Ascending aorta (tissue), 2 donors: ENCODE measurements at regions not wholly inside any gene's neighbourhood (a gene's known extent, or its start where the extent isn't known, plus 50 kb on each side); places are given as distances from the start of the nearest gene placed in this dataset.

Source experiments
- DNase-seq, 2 donors: peaks; one replicate each; pipeline ENCODE4 v3.0.0-alpha.2; 2019; ENCODE audit warnings: low spot score in 2 of 2
- H3K27ac ChIP-seq, 2 donors: fragments of 200-600 bp; sonication (generic); one replicate each; pipeline ENCODE4 v1.5.1; 2016 to 2017; ENCODE audit warnings: mild to moderate bottlenecking in 1 of 2
- H3K27me3 ChIP-seq: fragments of 200-600 bp; sonication (generic); one replicate; pipeline ENCODE4 v1.5.1; 2017
- H3K36me3 ChIP-seq, 2 donors: fragments of 200-600 bp; sonication (generic); one replicate each; pipeline ENCODE4 v1.5.1; 2016
- H3K4me1 ChIP-seq, 2 donors: fragments of 200-600 bp; sonication (generic); one replicate each; pipeline ENCODE4 v1.5.1; 2016 to 2017; ENCODE audit warnings: mild to moderate bottlenecking in 1 of 2
- H3K4me3 ChIP-seq, 2 donors: fragments of 200-600 bp; sonication (generic); one replicate each; pipeline ENCODE4 v1.5.1; 2016 to 2017; ENCODE audit warnings: mild to moderate bottlenecking in 1 of 2
- H3K9me3 ChIP-seq, 2 donors: fragments of 200-600 bp; sonication (generic); one replicate each; pipeline ENCODE4 v1.5.1; 2016
- intact Hi-C: fragments of 100-400 bp; cut with DNase I; formaldehyde crosslinking; loops from one replicate; pipeline ENCODE4 v1.15.1; 2023
- TF ChIP-seq, protein P1 (sequence below), 3 experiments: fragments of 200-600 bp in 2 of 3; fragments of 450-650 bp in 1 of 3; sonication (generic) in 2 of 3; IDR thresholded peaks; one replicate each; pipeline ENCODE4 v1.5.1; 2016 to 2019; ENCODE audit warnings: antibody characterized with exemption in 3 of 3, mild to moderate bottlenecking in 1 of 3, moderate library complexity in 1 of 3

- no peak overlapping the region for H3K27ac ChIP-seq
- TF ChIP-seq, protein P1, sequence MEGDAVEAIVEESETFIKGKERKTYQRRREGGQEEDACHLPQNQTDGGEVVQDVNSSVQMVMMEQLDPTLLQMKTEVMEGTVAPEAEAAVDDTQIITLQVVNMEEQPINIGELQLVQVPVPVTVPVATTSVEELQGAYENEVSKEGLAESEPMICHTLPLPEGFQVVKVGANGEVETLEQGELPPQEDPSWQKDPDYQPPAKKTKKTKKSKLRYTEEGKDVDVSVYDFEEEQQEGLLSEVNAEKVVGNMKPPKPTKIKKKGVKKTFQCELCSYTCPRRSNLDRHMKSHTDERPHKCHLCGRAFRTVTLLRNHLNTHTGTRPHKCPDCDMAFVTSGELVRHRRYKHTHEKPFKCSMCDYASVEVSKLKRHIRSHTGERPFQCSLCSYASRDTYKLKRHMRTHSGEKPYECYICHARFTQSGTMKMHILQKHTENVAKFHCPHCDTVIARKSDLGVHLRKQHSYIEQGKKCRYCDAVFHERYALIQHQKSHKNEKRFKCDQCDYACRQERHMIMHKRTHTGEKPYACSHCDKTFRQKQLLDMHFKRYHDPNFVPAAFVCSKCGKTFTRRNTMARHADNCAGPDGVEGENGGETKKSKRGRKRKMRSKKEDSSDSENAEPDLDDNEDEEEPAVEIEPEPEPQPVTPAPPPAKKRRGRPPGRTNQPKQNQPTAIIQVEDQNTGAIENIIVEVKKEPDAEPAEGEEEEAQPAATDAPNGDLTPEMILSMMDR (IDR thresholded peaks at IDR 0.05), result no peak
- no peaks in the 10 kb centered on the region for H3K36me3 ChIP-seq
- DNase-seq, result no peak
- no peaks in the 10 kb centered on the region for H3K4me1 ChIP-seq
- no peaks in the 10 kb centered on the region for H3K27me3 ChIP-seq
- intact Hi-C loops, result no loop called here
- H3K4me3 ChIP-seq, result no peak overlapping the region
- no peaks in the 10 kb centered on the region for H3K9me3 ChIP-seq
These were observed 206.2 kb upstream of the SGCD start for GRCh38 chr5:156120777-156121176.

GRCh38 chr5:156121234-156121633 lies 205.7 kb upstream of the SGCD start:
- Histone ChIP-seq H3K4me1 (no peaks in the 10 kb centered on the region), H3K9me3 (no peaks in the 10 kb centered on the region), H3K36me3 (no peaks in the 10 kb centered on the region), H3K27me3 (no peaks in the 10 kb centered on the region), H3K4me3 (no peak overlapping the region), H3K27ac (no peak overlapping the region)
- DNase-seq, result no peak
- intact Hi-C loops, result no loop called here
- TF ChIP-seq, protein P1 (IDR thresholded peaks at IDR 0.05), result no peak

DNA sequence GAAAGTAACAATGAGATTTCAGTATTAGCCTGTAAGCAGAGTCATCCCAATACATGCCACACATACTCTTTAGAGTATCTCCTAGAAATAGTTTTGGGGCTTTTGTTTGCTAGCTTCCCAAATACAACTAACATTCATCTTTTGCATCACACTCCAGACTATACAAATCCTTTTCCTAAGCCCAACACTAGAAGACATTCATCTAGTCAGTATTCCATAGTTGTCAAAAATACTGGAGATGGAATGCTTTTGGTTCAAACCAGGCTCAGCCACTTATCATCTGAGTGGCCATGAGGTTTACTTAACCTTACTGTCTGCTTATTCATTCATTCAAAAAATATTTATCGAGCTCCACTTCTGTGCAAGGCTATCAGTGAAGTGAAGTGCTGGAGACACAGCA lies 205.1 kb upstream of the SGCD start:
- Histone ChIP-seq H3K9me3 (no peaks in the 10 kb centered on the region), H3K27me3 (no peaks in the 10 kb centered on the region), H3K27ac (no peak overlapping the region), H3K4me1 (no peaks in the 10 kb centered on the region), H3K36me3 (no peaks in the 10 kb centered on the region), H3K4me3 (no peak overlapping the region)
- intact Hi-C loops, result no loop called here
- DNase-seq, result no peak
- TF ChIP-seq, protein P1 (IDR thresholded peaks at IDR 0.05), result no peak

- no peak for DNase-seq
- H3K4me1 ChIP-seq, result no peaks in the 10 kb centered on the region
- H3K27me3 ChIP-seq, result no peaks in the 10 kb centered on the region
- H3K27ac ChIP-seq, result no peak overlapping the region
- H3K4me3 ChIP-seq, result no peak overlapping the region
- TF ChIP-seq, protein P1 (IDR thresholded peaks at IDR 0.05), result no peak
- H3K36me3 ChIP-seq, result no peaks in the 10 kb centered on the region
- H3K9me3 ChIP-seq, result no peaks in the 10 kb centered on the region
- intact Hi-C loops, result no loop called here
These were observed 202.3 kb upstream of the SGCD start for GRCh38 chr5:156124708-156125107.

DNA sequence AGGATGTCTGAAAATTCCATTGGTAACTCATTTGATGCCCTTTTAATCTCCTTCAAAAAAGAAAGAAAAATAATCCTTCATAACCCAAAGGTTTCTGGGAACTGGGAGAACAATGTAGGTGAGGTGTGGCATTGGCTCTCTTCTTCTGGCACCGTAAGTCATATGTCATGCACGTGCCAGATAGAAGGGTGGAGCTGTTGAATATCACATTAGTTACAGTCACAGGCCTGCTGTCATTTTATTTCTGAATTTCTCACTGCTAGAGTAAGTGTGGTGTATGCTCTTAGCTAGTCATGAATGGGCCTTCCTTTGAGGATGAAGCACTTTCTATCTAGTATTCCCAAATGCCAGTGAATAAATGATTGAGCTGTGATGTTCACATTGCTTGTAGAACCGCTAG lies 201.8 kb upstream of the SGCD start:
- DNase-seq, result no peak
- intact Hi-C loops, result no loop called here
- H3K36me3 ChIP-seq, result no peaks in the 10 kb centered on the region
- TF ChIP-seq, protein P1 (IDR thresholded peaks at IDR 0.05), result no peak
- no peaks in the 10 kb centered on the region for H3K4me1 ChIP-seq
- no peaks in the 10 kb centered on the region for H3K27me3 ChIP-seq
- no peak overlapping the region for H3K4me3 ChIP-seq
- no peak overlapping the region for H3K27ac ChIP-seq
- no peaks in the 10 kb centered on the region for H3K9me3 ChIP-seq

DNA sequence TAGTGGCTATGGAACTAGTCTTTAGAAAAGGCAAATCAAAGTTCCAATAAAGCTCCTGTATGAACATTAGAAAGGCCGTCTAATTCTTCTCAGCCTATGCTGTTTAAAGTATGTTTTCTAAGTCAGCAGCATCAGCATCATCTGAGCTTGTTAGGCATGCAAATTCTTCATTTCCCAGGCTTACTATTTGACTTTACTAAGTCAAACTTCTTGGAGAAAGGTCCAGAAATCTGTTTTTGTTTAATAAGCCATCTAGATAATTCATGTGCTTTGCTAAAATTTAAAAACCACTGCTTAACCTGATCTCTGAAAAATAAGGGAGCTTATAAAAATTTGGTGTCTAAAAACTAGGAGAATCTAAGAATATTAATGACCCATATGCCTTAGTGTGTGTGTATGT lies 200.2 kb upstream of the SGCD start:
- H3K27ac ChIP-seq, result no peak overlapping the region
- no peak overlapping the region for H3K4me3 ChIP-seq
- H3K27me3 ChIP-seq, result no peaks in the 10 kb centered on the region
- H3K36me3 ChIP-seq, result no peaks in the 10 kb centered on the region
- DNase-seq, result no peak
- intact Hi-C loops, result no loop called here
- TF ChIP-seq, protein P1 (IDR thresholded peaks at IDR 0.05), result no peak
- no peaks in the 10 kb centered on the region for H3K9me3 ChIP-seq
- no peaks in the 10 kb centered on the region for H3K4me1 ChIP-seq
